ENCODE measurements at regions not wholly inside any gene's neighbourhood (a gene's known extent, or its start where the extent isn't known, plus 50 kb on each side); places are given as distances from the start of the nearest gene placed in this dataset.

- TF ChIP-seq CTCF (IDR thresholded peaks at IDR 0.05; ENCODE audit: control extremely low read depth, extremely low read depth, low read depth, missing control alignments): no peak
- no peak for DNase-seq (ENCODE audit: extremely low spot score)
- POLR2A ChIA-PET: no interaction called here
- CTCF ChIA-PET: no interaction called here
These were observed 440.0 kb downstream of the KCTD12 start for GRCh38 chr13:76446191-76446590.

- CTCF ChIA-PET: interaction anchor here (1.0 kb wide), 1 partner anchor 13 kb away, joined by 3 read pairs; no protein-coding TSS in a partner anchor
- no peak for TF ChIP-seq CTCF (IDR thresholded peaks at IDR 0.05; ENCODE audit: control extremely low read depth, extremely low read depth, low read depth, missing control alignments)
- POLR2A ChIA-PET: no interaction called here
- peak; percentile 44 for DNase-seq (ENCODE audit: extremely low spot score)
These were observed 445.6 kb downstream of the KCTD12 start for GRCh38 chr13:76440568-76440967.

- POLR2A ChIA-PET: no interaction called here
- CTCF ChIA-PET: no interaction called here
- DNase-seq (ENCODE audit: extremely low spot score): no peak
- TF ChIP-seq CTCF (IDR thresholded peaks at IDR 0.05; ENCODE audit: control extremely low read depth, extremely low read depth, low read depth, missing control alignments): no peak
These were observed 446.7 kb downstream of the KCTD12 start for GRCh38 chr13:76439546-76439945.

- CTCF ChIA-PET: interaction anchor here (0.9 kb wide), 1 partner anchor 24 kb away, joined by 3 read pairs; no protein-coding TSS in a partner anchor
- POLR2A ChIA-PET: no interaction called here
- no peak for DNase-seq (ENCODE audit: extremely low spot score)
- no peak for TF ChIP-seq CTCF (IDR thresholded peaks at IDR 0.05; ENCODE audit: control extremely low read depth, extremely low read depth, low read depth, missing control alignments)
These were observed 448.2 kb downstream of the KCTD12 start for GRCh38 chr13:76438050-76438449.

GRCh38 chr13:76425935-76426334 lies 460.3 kb downstream of the KCTD12 start:
- no peak for DNase-seq (ENCODE audit: extremely low spot score)
- POLR2A ChIA-PET: no interaction called here
- CTCF ChIA-PET: interaction anchor here (1.2 kb wide), 1 partner anchor 8 kb away, joined by 4 read pairs; no protein-coding TSS in a partner anchor
- TF ChIP-seq CTCF (IDR thresholded peaks at IDR 0.05; ENCODE audit: control extremely low read depth, extremely low read depth, low read depth, missing control alignments): no peak

GRCh38 chr13:76421011-76421410 lies 465.2 kb downstream of the KCTD12 start:
- TF ChIP-seq CTCF (IDR thresholded peaks at IDR 0.05; ENCODE audit: control extremely low read depth, extremely low read depth, low read depth, missing control alignments): no peak
- DNase-seq (ENCODE audit: extremely low spot score): no peak
- ChIA-PET POLR2A (no interaction called here), CTCF (no interaction called here)

- ChIA-PET POLR2A (no interaction called here), CTCF (interaction anchor here (0.9 kb wide), 1 partner anchor 8 kb away, joined by 4 read pairs; no protein-coding TSS in a partner anchor)
- no peak for DNase-seq (ENCODE audit: extremely low spot score)
- no peak for TF ChIP-seq CTCF (IDR thresholded peaks at IDR 0.05; ENCODE audit: control extremely low read depth, extremely low read depth, low read depth, missing control alignments)
These were observed 467.8 kb downstream of the KCTD12 start for GRCh38 chr13:76418404-76418803.
